Progenitor cell of endocrine pancreas (in vitro differentiated cells): ENCODE measurements at regions not wholly inside any gene's neighbourhood (a gene's known extent, or its start where the extent isn't known, plus 50 kb on each side); places are given as distances from the start of the nearest gene placed in this dataset.
A peak's percentile ranks its signal among the peaks of the same experiment; 100 is the strongest.

Experiments used
- DNase-seq: peaks from one replicate; pipeline ENCODE4 v3.0.0; 2021; ENCODE audit warnings: low spot score; ENCODE audit not compliant: unreplicated experiment
- H3K27ac Mint-ChIP-seq: 2 replicates; pipeline ENCODE4 v1.8.0; 2021; ENCODE audit warnings: mild to moderate bottlenecking, moderate library complexity, mixed read lengths
- H3K27me3 Mint-ChIP-seq: 2 replicates; pipeline ENCODE4 v1.8.0; 2021; ENCODE audit warnings: mixed read lengths
- H3K36me3 Mint-ChIP-seq: 2 replicates; pipeline ENCODE4 v1.8.0; 2022; ENCODE audit warnings: mixed read lengths; ENCODE audit not compliant: insufficient read depth
- H3K4me1 Mint-ChIP-seq: 2 replicates; pipeline ENCODE4 v1.8.0; 2021; ENCODE audit warnings: low read depth, mixed read lengths
- H3K4me3 Mint-ChIP-seq: 2 replicates; pipeline ENCODE4 v1.8.0; 2021; ENCODE audit warnings: low read depth, mild to moderate bottlenecking, moderate library complexity, mixed read lengths
- H3K9me3 Mint-ChIP-seq: 2 replicates; pipeline ENCODE4 v1.8.0; 2021; ENCODE audit warnings: low read depth, mixed read lengths
- CTCF ChIP-seq: fragments of 200-600 bp; sonication (generic); IDR thresholded peaks from one replicate; pipeline ENCODE4 v1.5.0; 2021; ENCODE audit warnings: antibody characterized with exemption, mild to moderate bottlenecking; ENCODE audit not compliant: unreplicated experiment

GRCh38 chr1:228913626-228914414, 178.5 kb downstream of the RHOU start:
- peaks cover 20% of the 10 kb centered on the region for H3K4me1 Mint-ChIP-seq
- DNase-seq: no peak
- no peak overlapping the region for H3K4me3 Mint-ChIP-seq
- no peaks in the 10 kb centered on the region for H3K36me3 Mint-ChIP-seq
- TF ChIP-seq CTCF: no peak
- no peak overlapping the region for H3K27ac Mint-ChIP-seq
- H3K9me3 Mint-ChIP-seq: no peaks in the 10 kb centered on the region
- peaks cover 5% of the 10 kb centered on the region for H3K27me3 Mint-ChIP-seq

GRCh38 chr1:228914700-228915099, 179.4 kb downstream of the RHOU start:
- TF ChIP-seq CTCF: no peak
- Mint-ChIP-seq H3K9me3 (no peaks in the 10 kb centered on the region), H3K4me1 (peaks cover 20% of the 10 kb centered on the region), H3K36me3 (no peaks in the 10 kb centered on the region), H3K4me3 (no peak overlapping the region), H3K27ac (no peak overlapping the region), H3K27me3 (peaks cover 5% of the 10 kb centered on the region)
- no peak for DNase-seq

GRCh38 chr1:228917342-228917741, 182.1 kb downstream of the RHOU start:
- no peaks in the 10 kb centered on the region for H3K36me3 Mint-ChIP-seq
- no peaks in the 10 kb centered on the region for H3K9me3 Mint-ChIP-seq
- no peak overlapping the region for H3K4me3 Mint-ChIP-seq
- no peak for TF ChIP-seq CTCF
- DNase-seq: no peak
- peaks cover 8% of the 10 kb centered on the region for H3K4me1 Mint-ChIP-seq
- peaks cover 11% of the 10 kb centered on the region for H3K27me3 Mint-ChIP-seq
- no peak overlapping the region for H3K27ac Mint-ChIP-seq

GRCh38 chr1:228917755-228918154, 182.5 kb downstream of the RHOU start:
- peaks cover 11% of the 10 kb centered on the region for H3K27me3 Mint-ChIP-seq
- no peak overlapping the region for H3K27ac Mint-ChIP-seq
- H3K4me1 Mint-ChIP-seq: peaks cover 8% of the 10 kb centered on the region
- H3K36me3 Mint-ChIP-seq: no peaks in the 10 kb centered on the region
- no peaks in the 10 kb centered on the region for H3K9me3 Mint-ChIP-seq
- H3K4me3 Mint-ChIP-seq: no peak overlapping the region
- no peak for DNase-seq
- TF ChIP-seq CTCF: no peak

- H3K27me3 Mint-ChIP-seq: peaks cover 11% of the 10 kb centered on the region
- no peak for DNase-seq
- no peak overlapping the region for H3K4me3 Mint-ChIP-seq
- H3K4me1 Mint-ChIP-seq: peaks cover 8% of the 10 kb centered on the region
- no peak for TF ChIP-seq CTCF
- no peaks in the 10 kb centered on the region for H3K36me3 Mint-ChIP-seq
- H3K9me3 Mint-ChIP-seq: no peaks in the 10 kb centered on the region
- H3K27ac Mint-ChIP-seq: peak overlapping the region; percentile 76
Observed at GRCh38 chr1:228918335-228918734, 183.1 kb downstream of the RHOU start.
